ENCODE measurements at regions not wholly inside any gene's neighbourhood (a gene's known extent, or its start where the extent isn't known, plus 50 kb on each side); places are given as distances from the start of the nearest gene placed in this dataset.

GRCh38 chr14:53384073-53384472 is 230.9 kb upstream of the DDHD1 start:
- TF ChIP-seq, protein P1, sequence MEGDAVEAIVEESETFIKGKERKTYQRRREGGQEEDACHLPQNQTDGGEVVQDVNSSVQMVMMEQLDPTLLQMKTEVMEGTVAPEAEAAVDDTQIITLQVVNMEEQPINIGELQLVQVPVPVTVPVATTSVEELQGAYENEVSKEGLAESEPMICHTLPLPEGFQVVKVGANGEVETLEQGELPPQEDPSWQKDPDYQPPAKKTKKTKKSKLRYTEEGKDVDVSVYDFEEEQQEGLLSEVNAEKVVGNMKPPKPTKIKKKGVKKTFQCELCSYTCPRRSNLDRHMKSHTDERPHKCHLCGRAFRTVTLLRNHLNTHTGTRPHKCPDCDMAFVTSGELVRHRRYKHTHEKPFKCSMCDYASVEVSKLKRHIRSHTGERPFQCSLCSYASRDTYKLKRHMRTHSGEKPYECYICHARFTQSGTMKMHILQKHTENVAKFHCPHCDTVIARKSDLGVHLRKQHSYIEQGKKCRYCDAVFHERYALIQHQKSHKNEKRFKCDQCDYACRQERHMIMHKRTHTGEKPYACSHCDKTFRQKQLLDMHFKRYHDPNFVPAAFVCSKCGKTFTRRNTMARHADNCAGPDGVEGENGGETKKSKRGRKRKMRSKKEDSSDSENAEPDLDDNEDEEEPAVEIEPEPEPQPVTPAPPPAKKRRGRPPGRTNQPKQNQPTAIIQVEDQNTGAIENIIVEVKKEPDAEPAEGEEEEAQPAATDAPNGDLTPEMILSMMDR (IDR thresholded peaks at IDR 0.05): no peak
- no peak for TF ChIP-seq POLR2A (IDR thresholded peaks at IDR 0.05)
